ENCODE measurements at regions not wholly inside any gene's neighbourhood (a gene's known extent, or its start where the extent isn't known, plus 50 kb on each side); places are given as distances from the start of the nearest gene placed in this dataset.

GRCh38 chr5:1703352-1704050 is 96.1 kb downstream of the MRPL36 start:
- H3K27ac ChIP-seq (ENCODE audit: low read depth, low read length): no peak overlapping the region
- 0 out of 2 replicates have a peak, but pooled peaks cover 5% of the 10 kb centered on the region for H3K9me3 ChIP-seq (ENCODE audit: insufficient read depth, low read depth, low read length)
- H3K4me3 ChIP-seq (ENCODE audit: low read length): no peak overlapping the region
- H3K9ac ChIP-seq (ENCODE audit: low read depth, low read length): no peak overlapping the region
- no peaks in the 10 kb centered on the region for H3K36me3 ChIP-seq (ENCODE audit: insufficient read depth, low read length)
- no peaks in the 10 kb centered on the region for H3K27me3 ChIP-seq (ENCODE audit: insufficient read depth, low read length)
- WGBS: 91% methylated on average over 21 of the region's 21 CpGs
- peaks cover 13% of the 10 kb centered on the region; the same call in 1 of the 2 replicates for H3K4me1 ChIP-seq (ENCODE audit: insufficient read depth, low read length)

GRCh38 chr5:1702318-1702717 is 97.3 kb downstream of the MRPL36 start:
- Histone ChIP-seq H3K27me3 (ENCODE audit: insufficient read depth, low read length) (no peaks in the 10 kb centered on the region; the same call in 1 of the 2 replicates), H3K27ac (ENCODE audit: low read depth, low read length) (no peak overlapping the region), H3K36me3 (ENCODE audit: insufficient read depth, low read length) (no peaks in the 10 kb centered on the region), H3K4me3 (ENCODE audit: low read length) (no peak overlapping the region), H3K4me1 (ENCODE audit: insufficient read depth, low read length) (peaks cover 13% of the 10 kb centered on the region; the same call in 1 of the 2 replicates), H3K9me3 (ENCODE audit: insufficient read depth, low read depth, low read length) (0 out of 2 replicates have a peak, but pooled peaks cover 5% of the 10 kb centered on the region), H3K9ac (ENCODE audit: low read depth, low read length) (peak overlapping the region; percentile 30; the same call in 1 of the 2 replicates)
- 87% methylated on average over 21 of the region's 21 CpGs for WGBS

DNA sequence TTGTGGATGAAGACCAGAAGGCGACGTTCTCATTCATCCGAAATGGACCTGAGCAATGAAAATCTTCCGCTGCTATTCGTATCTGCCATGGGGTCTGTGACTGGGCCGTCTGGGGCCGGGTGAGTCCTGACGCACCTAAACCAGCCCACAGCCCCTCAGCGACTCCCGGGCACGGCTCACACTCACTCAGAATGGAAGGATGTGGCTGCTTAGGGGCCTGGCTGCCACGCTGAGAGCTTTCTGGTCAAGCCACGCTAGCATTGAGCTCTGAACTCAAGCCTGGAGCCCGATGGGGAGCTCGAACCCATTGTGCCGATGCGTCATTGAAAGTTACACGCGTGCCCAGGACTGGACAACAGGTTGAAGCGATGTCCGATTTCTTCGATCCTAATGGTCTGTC is 97.8 kb downstream of the MRPL36 start:
- Histone ChIP-seq H3K4me3 (ENCODE audit: low read length) (no peak overlapping the region), H3K4me1 (ENCODE audit: insufficient read depth, low read length) (peaks cover 13% of the 10 kb centered on the region; the same call in 1 of the 2 replicates), H3K36me3 (ENCODE audit: insufficient read depth, low read length) (no peaks in the 10 kb centered on the region), H3K9me3 (ENCODE audit: insufficient read depth, low read depth, low read length) (0 out of 2 replicates have a peak, but pooled peaks cover 5% of the 10 kb centered on the region), H3K9ac (ENCODE audit: low read depth, low read length) (peak overlapping the region; percentile 30; the same call in 1 of the 2 replicates), H3K27ac (ENCODE audit: low read depth, low read length) (no peak overlapping the region), H3K27me3 (ENCODE audit: insufficient read depth, low read length) (no peaks in the 10 kb centered on the region; the same call in 1 of the 2 replicates)
- WGBS: 94% methylated on average over 22 of the region's 22 CpGs

GRCh38 chr5:1701216-1701864 is 98.3 kb downstream of the MRPL36 start:
- 0 out of 2 replicates have a peak, but pooled peaks cover 5% of the 10 kb centered on the region for H3K9me3 ChIP-seq (ENCODE audit: insufficient read depth, low read depth, low read length)
- no peaks in the 10 kb centered on the region for H3K36me3 ChIP-seq (ENCODE audit: insufficient read depth, low read length)
- H3K4me3 ChIP-seq (ENCODE audit: low read length): no peak overlapping the region
- no peaks in the 10 kb centered on the region; the same call in 1 of the 2 replicates for H3K27me3 ChIP-seq (ENCODE audit: insufficient read depth, low read length)
- WGBS: 94% methylated on average over 15 of the region's 15 CpGs
- peaks cover 13% of the 10 kb centered on the region; the same call in 1 of the 2 replicates for H3K4me1 ChIP-seq (ENCODE audit: insufficient read depth, low read length)
- H3K9ac ChIP-seq (ENCODE audit: low read depth, low read length): no peak overlapping the region
- no peak overlapping the region for H3K27ac ChIP-seq (ENCODE audit: low read depth, low read length)

- H3K4me1 ChIP-seq (ENCODE audit: insufficient read depth, low read length): peaks cover 13% of the 10 kb centered on the region; the same call in 1 of the 2 replicates
- 0 out of 2 replicates have a peak, but pooled peaks cover 5% of the 10 kb centered on the region for H3K9me3 ChIP-seq (ENCODE audit: insufficient read depth, low read depth, low read length)
- H3K9ac ChIP-seq (ENCODE audit: low read depth, low read length): no peak overlapping the region
- no peaks in the 10 kb centered on the region; the same call in 1 of the 2 replicates for H3K27me3 ChIP-seq (ENCODE audit: insufficient read depth, low read length)
- 86% methylated on average over 6 of the region's 6 CpGs for WGBS
- no peak overlapping the region for H3K4me3 ChIP-seq (ENCODE audit: low read length)
- no peaks in the 10 kb centered on the region for H3K36me3 ChIP-seq (ENCODE audit: insufficient read depth, low read length)
- H3K27ac ChIP-seq (ENCODE audit: low read depth, low read length): no peak overlapping the region
Observed at GRCh38 chr5:1699394-1699793, 100.2 kb downstream of the MRPL36 start.

DNA sequence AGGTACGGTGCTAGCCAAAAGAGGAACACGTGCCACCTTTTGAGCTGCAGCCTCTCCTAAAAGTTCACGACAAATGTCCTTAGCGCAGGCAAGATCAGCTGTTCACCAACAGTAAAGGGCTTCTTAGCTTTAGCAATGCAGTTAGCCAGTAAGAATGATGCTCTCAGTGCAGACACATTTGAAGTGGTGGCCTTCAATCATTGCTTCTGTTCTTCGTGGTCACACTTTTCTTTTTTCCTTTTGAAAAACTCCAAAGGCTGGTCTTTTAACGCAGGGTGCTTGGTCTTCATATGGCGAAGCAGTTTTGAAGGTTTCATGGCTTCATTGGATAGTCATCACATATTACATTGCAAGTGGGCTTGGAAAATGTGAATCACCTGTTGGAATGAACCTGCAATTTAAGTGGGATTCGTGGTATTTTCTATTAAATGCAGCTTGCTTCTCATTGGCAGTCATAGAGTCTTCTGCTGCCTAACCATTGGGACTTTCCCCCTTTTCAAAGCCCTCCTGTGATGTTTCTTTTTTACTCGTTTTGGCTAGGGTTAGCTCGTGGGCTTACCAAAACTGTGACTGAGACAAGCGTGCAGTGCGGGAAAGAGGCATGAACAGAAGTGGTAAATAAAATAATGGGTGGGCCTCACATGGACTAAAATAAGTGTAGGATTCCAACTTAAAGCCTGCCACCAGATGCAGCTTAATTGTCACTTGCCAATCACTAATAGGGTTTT is 100.9 kb downstream of the MRPL36 start:
- 92% methylated on average over 12 of the region's 12 CpGs for WGBS
- H3K27me3 ChIP-seq (ENCODE audit: insufficient read depth, low read length): no peaks in the 10 kb centered on the region; the same call in 1 of the 2 replicates

GRCh38 chr5:1692381-1692780 is 107.3 kb downstream of the MRPL36 start:
- H3K27me3 ChIP-seq (ENCODE audit: insufficient read depth, low read length): no peaks in the 10 kb centered on the region

More for the DNA sequence above, 100.9 kb downstream of the MRPL36 start:
- Histone ChIP-seq H3K4me3 (ENCODE audit: low read length) (no peak overlapping the region), H3K4me1 (ENCODE audit: insufficient read depth, low read length) (peaks cover 13% of the 10 kb centered on the region; the same call in 1 of the 2 replicates), H3K36me3 (ENCODE audit: insufficient read depth, low read length) (no peaks in the 10 kb centered on the region), H3K27ac (ENCODE audit: low read depth, low read length) (no peak overlapping the region), H3K9ac (ENCODE audit: low read depth, low read length) (no peak overlapping the region), H3K9me3 (ENCODE audit: insufficient read depth, low read depth, low read length) (0 out of 2 replicates have a peak, but pooled peaks cover 5% of the 10 kb centered on the region)

GRCh38 chr5:1687301-1687970 is 112.2 kb downstream of the MRPL36 start:
- H3K27me3 ChIP-seq (ENCODE audit: insufficient read depth, low read length): no peaks in the 10 kb centered on the region
- no peak overlapping the region for H3K27ac ChIP-seq (ENCODE audit: low read depth, low read length)
- H3K9ac ChIP-seq (ENCODE audit: low read depth, low read length): no peak overlapping the region
- H3K4me3 ChIP-seq (ENCODE audit: low read length): no peak overlapping the region
- H3K4me1 ChIP-seq (ENCODE audit: insufficient read depth, low read length): no peaks in the 10 kb centered on the region
- no peaks in the 10 kb centered on the region; the same call in 1 of the 2 replicates for H3K9me3 ChIP-seq (ENCODE audit: insufficient read depth, low read depth, low read length)
- WGBS: 93% methylated on average over 13 of the region's 13 CpGs
- no peaks in the 10 kb centered on the region for H3K36me3 ChIP-seq (ENCODE audit: insufficient read depth, low read length)

More at GRCh38 chr5:1692381-1692780, 107.3 kb downstream of the MRPL36 start:
- no peaks in the 10 kb centered on the region for H3K4me1 ChIP-seq (ENCODE audit: insufficient read depth, low read length)
- no peaks in the 10 kb centered on the region; the same call in 1 of the 2 replicates for H3K9me3 ChIP-seq (ENCODE audit: insufficient read depth, low read depth, low read length)
- no peak overlapping the region for H3K27ac ChIP-seq (ENCODE audit: low read depth, low read length)
- H3K9ac ChIP-seq (ENCODE audit: low read depth, low read length): no peak overlapping the region
- WGBS: 74% methylated on average over 2 of the region's 2 CpGs
- no peak overlapping the region for H3K4me3 ChIP-seq (ENCODE audit: low read length)
- H3K36me3 ChIP-seq (ENCODE audit: insufficient read depth, low read length): no peaks in the 10 kb centered on the region

GRCh38 chr5:1686016-1686802 is 113.4 kb downstream of the MRPL36 start:
- H3K27me3 ChIP-seq (ENCODE audit: insufficient read depth, low read length): no peaks in the 10 kb centered on the region
- H3K9ac ChIP-seq (ENCODE audit: low read depth, low read length): no peak overlapping the region
- no peak overlapping the region for H3K4me3 ChIP-seq (ENCODE audit: low read length)
- H3K36me3 ChIP-seq (ENCODE audit: insufficient read depth, low read length): no peaks in the 10 kb centered on the region
- H3K9me3 ChIP-seq (ENCODE audit: insufficient read depth, low read depth, low read length): no peaks in the 10 kb centered on the region; the same call in 1 of the 2 replicates
- no peak overlapping the region for H3K27ac ChIP-seq (ENCODE audit: low read depth, low read length)
- WGBS: 87% methylated on average over 18 of the region's 18 CpGs
- no peaks in the 10 kb centered on the region for H3K4me1 ChIP-seq (ENCODE audit: insufficient read depth, low read length)

DNA sequence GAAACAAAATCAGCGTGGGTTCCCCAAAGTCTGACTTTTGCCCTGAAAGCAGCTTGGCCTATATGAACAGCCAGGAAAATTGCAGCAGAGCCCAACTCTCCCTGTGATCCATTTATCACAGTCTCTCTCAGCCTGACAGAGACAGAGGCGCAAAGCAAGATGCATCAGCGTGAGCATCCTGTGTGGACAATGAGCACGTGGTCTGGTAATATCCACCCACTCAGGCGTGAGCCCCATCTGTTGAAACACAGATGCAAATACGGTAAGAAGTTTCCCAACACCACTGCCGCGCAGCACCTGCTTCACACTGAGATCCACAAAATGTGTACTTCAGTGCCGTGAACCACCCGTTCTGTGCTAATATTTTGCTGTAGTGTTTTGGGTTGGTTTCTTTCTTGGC is 114.6 kb downstream of the MRPL36 start:
- no peaks in the 10 kb centered on the region for H3K36me3 ChIP-seq (ENCODE audit: insufficient read depth, low read length)
- H3K4me3 ChIP-seq (ENCODE audit: low read length): no peak overlapping the region
- H3K27me3 ChIP-seq (ENCODE audit: insufficient read depth, low read length): no peaks in the 10 kb centered on the region
- 93% methylated on average over 10 of the region's 10 CpGs for WGBS
- no peaks in the 10 kb centered on the region for H3K4me1 ChIP-seq (ENCODE audit: insufficient read depth, low read length)
- H3K27ac ChIP-seq (ENCODE audit: low read depth, low read length): no peak overlapping the region
- H3K9me3 ChIP-seq (ENCODE audit: insufficient read depth, low read depth, low read length): no peaks in the 10 kb centered on the region; the same call in 1 of the 2 replicates
- H3K9ac ChIP-seq (ENCODE audit: low read depth, low read length): no peak overlapping the region
